HEK293 (cell line): ENCODE measurements at regions not wholly inside any gene's neighbourhood (a gene's known extent, or its start where the extent isn't known, plus 50 kb on each side); places are given as distances from the start of the nearest gene placed in this dataset.
A peak's percentile ranks its signal among the peaks of the same experiment; 100 is the strongest.

ENCODE experiments used
- CTCF ChIA-PET: fragments of 350-600 bp; formaldehyde crosslinking; extraction: SDS; loops from one replicate; lab custom pipeline; 2021; ENCODE audit warnings: antibody characterized with exemption; lab: Yijun Ruan, JAX
- POLR2A ChIA-PET: fragments of 300-600 bp; formaldehyde crosslinking; extraction: SDS; loops from one replicate; lab custom pipeline; 2020; ENCODE audit warnings: antibody characterized with exemption, inconsistent platforms; lab: Yijun Ruan, JAX
- H3K27ac ChIP-seq: fragments of 200-500 bp; sonication (Bioruptor generic); 2 replicates; pipeline ENCODE4 v1.5.1; 2014; ENCODE audit warnings: low read depth, low read length, control low read depth, inconsistent platforms; ENCODE audit errors: extremely low read depth
- H3K36me3 ChIP-seq, 2 experiments: fragments of 200-500 bp in 1 of 2; sonication (Bioruptor generic) in 1 of 2; 1 replicate in 1 of 2; 2 replicates in 1 of 2; pipeline ENCODE4 v1.5.1; 2014 to 2017; ENCODE audit warnings: inconsistent platforms in 2 of 2, low read length in 2 of 2; ENCODE audit not compliant: control insufficient read depth in 2 of 2, insufficient read depth in 1 of 2
- H3K4me1 ChIP-seq: fragments of 200-500 bp; sonication (Bioruptor generic); 2 replicates; pipeline ENCODE4 v1.5.1; 2014; ENCODE audit warnings: mild to moderate bottlenecking, low read length, inconsistent platforms; ENCODE audit not compliant: control insufficient read depth, insufficient read depth
- H3K4me3 ChIP-seq: 2 replicates; pipeline ENCODE4 v1.5.1; 2011; ENCODE audit warnings: low read depth, mild to moderate bottlenecking, control low read depth, low read length, moderate library complexity
- H3K9me3 ChIP-seq: fragments of 200-500 bp; sonication (Bioruptor generic); 2 replicates; pipeline ENCODE4 v1.5.1; 2014; ENCODE audit warnings: low read depth, low read length, inconsistent platforms; ENCODE audit not compliant: control insufficient read depth, insufficient read depth
- HIC1 ChIP-seq: fragments of 450-650 bp; formaldehyde crosslinking; IDR thresholded peaks from 2 replicates; pipeline ENCODE4 v1.5.1; 2016; ENCODE audit warnings: missing biosample characterization, missing genetic modification characterization
- KLF1 ChIP-seq: fragments of 450-650 bp; formaldehyde crosslinking; IDR thresholded peaks from 2 replicates; pipeline ENCODE4 v1.5.1; 2016; ENCODE audit warnings: missing biosample characterization, missing genetic modification characterization
- KLF17 ChIP-seq: fragments of 450-650 bp; formaldehyde crosslinking; IDR thresholded peaks from 2 replicates; pipeline ENCODE4 v1.5.1; 2016; ENCODE audit warnings: missing biosample characterization, missing genetic modification characterization
- KLF9 ChIP-seq: fragments of 450-650 bp; formaldehyde crosslinking; IDR thresholded peaks from 2 replicates; pipeline ENCODE4 v1.5.1; 2016; ENCODE audit warnings: missing biosample characterization, missing genetic modification characterization, low read depth
- PRDM1 ChIP-seq: fragments of 450-650 bp; formaldehyde crosslinking; IDR thresholded peaks from 2 replicates; pipeline ENCODE4; 2016; ENCODE audit warnings: missing biosample characterization, missing genetic modification characterization
- SP2 ChIP-seq: fragments of 450-650 bp; formaldehyde crosslinking; IDR thresholded peaks from 2 replicates; pipeline ENCODE4 v1.5.1; 2016; ENCODE audit warnings: missing biosample characterization, missing genetic modification characterization
- ZFP3 ChIP-seq: fragments of 450-650 bp; formaldehyde crosslinking; IDR thresholded peaks from 2 replicates; pipeline ENCODE4 v1.5.1; 2016; ENCODE audit warnings: low read depth, missing biosample characterization, missing genetic modification characterization
- ZNF155 ChIP-seq: fragments of 450-650 bp; formaldehyde crosslinking; IDR thresholded peaks from 2 replicates; pipeline ENCODE4 v1.5.1; 2016; ENCODE audit warnings: missing biosample characterization, missing genetic modification characterization
- ZNF23 ChIP-seq: fragments of 450-650 bp; formaldehyde crosslinking; IDR thresholded peaks from 2 replicates; pipeline ENCODE4 v1.5.1; 2016; ENCODE audit warnings: missing biosample characterization, missing genetic modification characterization, borderline replicate concordance
- ZNF239 ChIP-seq: fragments of 450-650 bp; formaldehyde crosslinking; IDR thresholded peaks from 2 replicates; pipeline ENCODE4 v1.5.1; 2016; ENCODE audit warnings: missing biosample characterization, missing genetic modification characterization
- ZNF324 ChIP-seq: fragments of 450-650 bp; formaldehyde crosslinking; IDR thresholded peaks from 2 replicates; pipeline ENCODE4 v1.5.1; 2016; ENCODE audit warnings: missing biosample characterization, missing genetic modification characterization
- ZNF341 ChIP-seq: fragments of 450-650 bp; formaldehyde crosslinking; IDR thresholded peaks from 2 replicates; pipeline ENCODE4; 2016; ENCODE audit warnings: low read depth, missing biosample characterization, missing genetic modification characterization
- ZNF37A ChIP-seq: fragments of 450-650 bp; IDR thresholded peaks from 2 replicates; pipeline ENCODE4 v1.5.1; 2018; ENCODE audit warnings: missing biosample characterization, missing genetic modification characterization
- ZNF514 ChIP-seq: fragments of 450-650 bp; formaldehyde crosslinking; IDR thresholded peaks from 2 replicates; pipeline ENCODE4 v1.5.1; 2016; ENCODE audit warnings: missing biosample characterization, missing genetic modification characterization
- ZNF558 ChIP-seq: fragments of 450-650 bp; formaldehyde crosslinking; IDR thresholded peaks from 2 replicates; pipeline ENCODE4 v1.5.1; 2016; ENCODE audit warnings: missing biosample characterization, missing genetic modification characterization
- ZNF571 ChIP-seq: fragments of 450-650 bp; formaldehyde crosslinking; IDR thresholded peaks from 2 replicates; pipeline ENCODE4 v1.5.0; 2017; ENCODE audit warnings: missing biosample characterization, missing genetic modification characterization
- ZNF596 ChIP-seq: fragments of 450-650 bp; IDR thresholded peaks from 2 replicates; pipeline ENCODE4 v1.5.0; 2018; ENCODE audit warnings: missing biosample characterization, mild to moderate bottlenecking, missing genetic modification characterization, moderate library complexity
- ZNF660 ChIP-seq: fragments of 450-650 bp; IDR thresholded peaks from 2 replicates; pipeline ENCODE4 v1.5.1; 2018; ENCODE audit warnings: missing biosample characterization, mild to moderate bottlenecking, missing genetic modification characterization
- ZNF785 ChIP-seq: fragments of 450-650 bp; formaldehyde crosslinking; IDR thresholded peaks from 2 replicates; pipeline ENCODE4 v1.5.1; 2016; ENCODE audit warnings: missing biosample characterization, missing genetic modification characterization
- ZSCAN30 ChIP-seq: fragments of 450-650 bp; IDR thresholded peaks from 2 replicates; pipeline ENCODE4 v1.5.1; 2018; ENCODE audit warnings: missing biosample characterization, mild to moderate bottlenecking, missing genetic modification characterization, moderate library complexity
- ZXDB ChIP-seq: fragments of 450-650 bp; formaldehyde crosslinking; IDR thresholded peaks from 2 replicates; pipeline ENCODE4 v1.5.1; 2016; ENCODE audit warnings: missing biosample characterization, missing genetic modification characterization
- TF ChIP-seq, protein P1 (sequence below): fragments of 450-650 bp; formaldehyde crosslinking; IDR thresholded peaks from 2 replicates; pipeline ENCODE4 v1.5.1; 2016; ENCODE audit warnings: missing biosample characterization, missing genetic modification characterization
- TF ChIP-seq, protein P2 (sequence below): fragments of 450-650 bp; formaldehyde crosslinking; IDR thresholded peaks from 2 replicates; pipeline ENCODE4 v1.5.1; 2016; ENCODE audit warnings: missing biosample characterization, missing genetic modification characterization, low read depth
- TF ChIP-seq, protein P3 (sequence below): fragments of 450-650 bp; formaldehyde crosslinking; IDR thresholded peaks from 2 replicates; pipeline ENCODE4 v1.5.1; 2016; ENCODE audit warnings: missing biosample characterization, missing genetic modification characterization

GRCh38 chr4:114272226-114272625 is 292.8 kb upstream of the ARSJ start (continued):
- TF ChIP-seq, protein P1, sequence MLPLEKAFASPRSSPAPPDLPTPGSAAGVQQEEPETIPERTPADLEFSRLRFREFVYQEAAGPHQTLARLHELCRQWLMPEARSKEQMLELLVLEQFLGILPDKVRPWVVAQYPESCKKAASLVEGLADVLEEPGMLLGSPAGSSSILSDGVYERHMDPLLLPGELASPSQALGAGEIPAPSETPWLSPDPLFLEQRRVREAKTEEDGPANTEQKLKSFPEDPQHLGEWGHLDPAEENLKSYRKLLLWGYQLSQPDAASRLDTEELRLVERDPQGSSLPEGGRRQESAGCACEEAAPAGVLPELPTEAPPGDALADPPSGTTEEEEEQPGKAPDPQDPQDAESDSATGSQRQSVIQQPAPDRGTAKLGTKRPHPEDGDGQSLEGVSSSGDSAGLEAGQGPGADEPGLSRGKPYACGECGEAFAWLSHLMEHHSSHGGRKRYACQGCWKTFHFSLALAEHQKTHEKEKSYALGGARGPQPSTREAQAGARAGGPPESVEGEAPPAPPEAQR (tag by site-specific recombination), result no peak
- TF ChIP-seq ZNF660 (tag by site-specific recombination), result peak; percentile 46; the same call in 1 of the 2 replicates
- no peak for TF ChIP-seq ZXDB (tag by site-specific recombination)
- no peak for TF ChIP-seq SP2 (tag by site-specific recombination)

DNA sequence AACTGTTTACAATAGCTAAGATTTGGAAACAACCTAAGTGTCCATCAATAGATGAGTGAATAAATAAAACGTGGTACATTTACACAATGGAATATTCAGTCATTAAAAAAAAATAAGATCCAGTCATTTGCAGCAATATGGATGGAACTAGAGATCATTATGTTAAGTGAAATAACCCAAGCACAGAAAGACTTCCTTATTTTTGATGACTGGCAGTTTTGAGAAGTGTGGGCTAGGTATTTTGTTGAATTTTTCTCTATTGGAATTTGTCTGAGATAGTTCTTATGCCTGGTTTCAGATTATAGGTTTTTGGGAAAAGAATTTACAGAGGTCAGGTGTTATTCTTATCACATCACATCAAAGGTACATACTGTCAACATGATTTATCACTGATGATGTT is 293.8 kb upstream of the ARSJ start:
- no peak for TF ChIP-seq ZNF785 (tag by site-specific recombination)
- no peak for TF ChIP-seq ZSCAN30 (tag by site-specific recombination)
- no peak for TF ChIP-seq KLF9 (tag by site-specific recombination)
- no peak for TF ChIP-seq ZNF660 (tag by site-specific recombination)
- TF ChIP-seq, protein P2, sequence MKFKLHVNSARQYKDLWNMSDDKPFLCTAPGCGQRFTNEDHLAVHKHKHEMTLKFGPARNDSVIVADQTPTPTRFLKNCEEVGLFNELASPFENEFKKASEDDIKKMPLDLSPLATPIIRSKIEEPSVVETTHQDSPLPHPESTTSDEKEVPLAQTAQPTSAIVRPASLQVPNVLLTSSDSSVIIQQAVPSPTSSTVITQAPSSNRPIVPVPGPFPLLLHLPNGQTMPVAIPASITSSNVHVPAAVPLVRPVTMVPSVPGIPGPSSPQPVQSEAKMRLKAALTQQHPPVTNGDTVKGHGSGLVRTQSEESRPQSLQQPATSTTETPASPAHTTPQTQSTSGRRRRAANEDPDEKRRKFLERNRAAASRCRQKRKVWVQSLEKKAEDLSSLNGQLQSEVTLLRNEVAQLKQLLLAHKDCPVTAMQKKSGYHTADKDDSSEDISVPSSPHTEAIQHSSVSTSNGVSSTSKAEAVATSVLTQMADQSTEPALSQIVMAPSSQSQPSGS (tag by site-specific recombination), result no peak
- no peak for TF ChIP-seq ZNF558 (tag by site-specific recombination)
- no peak for TF ChIP-seq ZNF571 (tag by site-specific recombination)
- TF ChIP-seq KLF1, result no peak
- TF ChIP-seq, protein P3, sequence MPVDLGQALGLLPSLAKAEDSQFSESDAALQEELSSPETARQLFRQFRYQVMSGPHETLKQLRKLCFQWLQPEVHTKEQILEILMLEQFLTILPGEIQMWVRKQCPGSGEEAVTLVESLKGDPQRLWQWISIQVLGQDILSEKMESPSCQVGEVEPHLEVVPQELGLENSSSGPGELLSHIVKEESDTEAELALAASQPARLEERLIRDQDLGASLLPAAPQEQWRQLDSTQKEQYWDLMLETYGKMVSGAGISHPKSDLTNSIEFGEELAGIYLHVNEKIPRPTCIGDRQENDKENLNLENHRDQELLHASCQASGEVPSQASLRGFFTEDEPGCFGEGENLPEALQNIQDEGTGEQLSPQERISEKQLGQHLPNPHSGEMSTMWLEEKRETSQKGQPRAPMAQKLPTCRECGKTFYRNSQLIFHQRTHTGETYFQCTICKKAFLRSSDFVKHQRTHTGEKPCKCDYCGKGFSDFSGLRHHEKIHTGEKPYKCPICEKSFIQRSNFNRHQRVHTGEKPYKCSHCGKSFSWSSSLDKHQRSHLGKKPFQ (tag by site-specific recombination), result no peak
- TF ChIP-seq ZNF514 (tag by site-specific recombination), result no peak
- TF ChIP-seq ZNF37A (tag by site-specific recombination), result no peak
- TF ChIP-seq ZNF341 (tag by site-specific recombination), result no peak
- no peak for TF ChIP-seq ZNF239
- no peak for TF ChIP-seq ZNF23 (tag by site-specific recombination)
- no peak for TF ChIP-seq ZFP3 (tag by site-specific recombination)
- H3K4me1 ChIP-seq, result no peaks in the 10 kb centered on the region; the same call in 1 of the 2 replicates
- no peak overlapping the region for H3K4me3 ChIP-seq
- H3K27ac ChIP-seq, result no peak overlapping the region
- ChIA-PET POLR2A (no interaction called here), CTCF (no interaction called here)
- no peaks in the 10 kb centered on the region for H3K9me3 ChIP-seq
- H3K36me3 ChIP-seq, result no peaks in the 10 kb centered on the region

DNA sequence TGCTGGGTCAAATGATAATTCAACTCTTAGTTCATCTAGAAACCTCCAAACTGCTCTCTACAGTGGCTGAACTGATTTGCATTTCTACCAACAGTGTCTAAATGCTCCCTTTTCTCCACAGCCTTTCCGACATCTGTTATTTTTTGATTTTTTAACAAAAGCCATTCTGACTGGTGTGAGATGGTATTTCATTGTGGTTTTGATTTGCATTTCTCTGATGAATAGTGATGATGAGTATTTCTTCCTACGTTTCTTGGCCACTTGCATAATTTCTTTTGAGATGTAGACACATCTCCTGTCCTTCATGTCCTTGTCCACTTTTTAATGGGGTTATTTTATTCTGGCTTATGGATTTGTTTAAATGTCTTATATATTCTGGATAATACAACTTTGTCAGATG is 298.2 kb upstream of the ARSJ start:
- Histone ChIP-seq H3K9me3 (no peaks in the 10 kb centered on the region), H3K27ac (no peak overlapping the region), H3K4me3 (no peak overlapping the region), H3K4me1 (no peaks in the 10 kb centered on the region; the same call in 1 of the 2 replicates), H3K36me3 (no peaks in the 10 kb centered on the region)
- ChIA-PET CTCF (interaction anchor here (0.7 kb wide), 1 partner anchor 46 kb away, joined by 3 read pairs; no protein-coding TSS in a partner anchor), POLR2A (no interaction called here)
- no peak for TF ChIP-seq HIC1
- no peak for TF ChIP-seq ZNF155 (tag by site-specific recombination)
- no peak for TF ChIP-seq KLF17 (tag by site-specific recombination)
- no peak for TF ChIP-seq ZNF596 (tag by site-specific recombination)
- no peak for TF ChIP-seq ZNF324 (tag by site-specific recombination)
- no peak for TF ChIP-seq PRDM1 (tag by site-specific recombination)
